K562 (cell line): ENCODE measurements at regions not wholly inside any gene's neighbourhood (a gene's known extent, or its start where the extent isn't known, plus 50 kb on each side); places are given as distances from the start of the nearest gene placed in this dataset.

Experiments used
- ATAC-seq: fragments of 200-7000 bp; cut with Tn5 transposase; 3 replicates; pipeline ENCODE4 v1.9.1; 2020; ENCODE audit warnings: moderate library complexity
- BruUV-seq: library from RNA; stranded (reverse); fragments of 400-500 nt; replicated peaks from 2 replicates; lab custom pipeline; 2021; lab: Mats Ljungman, UMichigan
- CTCF ChIA-PET: fragments of 300-600 bp; formaldehyde crosslinking; extraction: SDS; loops from one replicate; lab custom pipeline; 2021; ENCODE audit warnings: low intra/inter-chr PET ratio; lab: Yijun Ruan, JAX
- POLR2A ChIA-PET: fragments of 300-600, 350-650 bp; sonication (Branson Sonifier 250); formaldehyde crosslinking; extraction: SDS; loops from one replicate; lab custom pipeline; 2021; ENCODE audit warnings: antibody characterized with exemption, inconsistent platforms; lab: Yijun Ruan, JAX
- DNase-seq, 4 experiments: peaks; one replicate each; pipeline versions ENCODE4 v3.0.0 to v3.0.0-alpha.2; 2011 to 2018; ENCODE audit warnings: low spot score in 3 of 4, mixed read lengths in 3 of 4; ENCODE audit errors: extremely low read depth in 1 of 4
- FAIRE-seq: peaks from 2 replicates; lab custom pipeline; 2011; peaks lifted over from hg19 to GRCh38; lab: Jason Lieb, UNC
- H2AFZ ChIP-seq: 2 replicates; pipeline ENCODE4 v1.6.0; 2011; ENCODE audit warnings: low read depth, low read length, control low read depth, inconsistent platforms
- H3K27ac ChIP-seq: fragments of 200-600 bp; 3 replicates; pipeline ENCODE4 v1.8.0; 2011; ENCODE audit warnings: low read depth, mild to moderate bottlenecking, control low read depth, inconsistent platforms, low read length, moderate library complexity, mixed read lengths; ENCODE audit errors: extremely low read depth
- H3K27me3 ChIP-seq, 2 experiments: fragments of 300-600 bp in 1 of 2; 2 replicates in 1 of 2; 3 replicates in 1 of 2; pipeline versions ENCODE4 v1.6.0 to v1.8.0; 2011; ENCODE audit warnings: inconsistent platforms in 2 of 2, low read length in 2 of 2, mild to moderate bottlenecking in 1 of 2, mixed read lengths in 1 of 2, moderate library complexity in 1 of 2; ENCODE audit not compliant: control insufficient read depth in 2 of 2, insufficient read depth in 2 of 2
- H3K36me3 ChIP-seq: fragments of 300-600 bp; 3 replicates; pipeline ENCODE4 v1.8.0; 2011; ENCODE audit warnings: mild to moderate bottlenecking, low read length, inconsistent platforms; ENCODE audit not compliant: control insufficient read depth, insufficient read depth
- H3K4me1 ChIP-seq, 2 experiments: fragments of 200-600 bp in 1 of 2; replicated peaks in 1 of 2; 2 replicates in 1 of 2; 3 replicates in 1 of 2; pipeline versions ENCODE4 v1.5.1 to v1.8.0; 2011; ENCODE audit warnings: inconsistent platforms in 2 of 2, low read length in 2 of 2, mild to moderate bottlenecking in 1 of 2, mixed read lengths in 1 of 2, moderate library complexity in 1 of 2; ENCODE audit not compliant: control insufficient read depth in 2 of 2, insufficient read depth in 2 of 2
- H3K4me2 ChIP-seq: 2 replicates; pipeline ENCODE4 v1.6.1; 2011; ENCODE audit warnings: low read length, control low read depth, inconsistent platforms, mixed read lengths; ENCODE audit not compliant: insufficient read depth
- H3K4me3 ChIP-seq: fragments of 200-600 bp; sonication (generic), shearing (Covaris generic); 2 replicates; pipeline ENCODE4 v1.5.1; 2016; ENCODE audit warnings: control low read depth, inconsistent platforms
- H3K79me2 ChIP-seq: fragments of 200-600 bp; 3 replicates; pipeline ENCODE4 v1.8.0; 2011; ENCODE audit warnings: low read length, inconsistent platforms; ENCODE audit not compliant: control insufficient read depth, insufficient read depth
- H3K9ac ChIP-seq, 2 experiments: 2 replicates each; pipeline versions ENCODE4 v1.6.0 to v1.6.1; 2011; ENCODE audit warnings: low read depth in 2 of 2, low read length in 2 of 2, control low read depth in 1 of 2, inconsistent platforms in 1 of 2, mild to moderate bottlenecking in 1 of 2, mixed read lengths in 1 of 2; ENCODE audit not compliant: insufficient read depth in 1 of 2
- H3K9me1 ChIP-seq: one replicate; pipeline ENCODE4 v1.6.0; 2011; ENCODE audit warnings: inconsistent platforms, mild to moderate bottlenecking, low read length, moderate library complexity; ENCODE audit not compliant: control insufficient read depth, insufficient read depth
- H3K9me3 ChIP-seq: replicated peaks from 2 replicates; pipeline ENCODE4 v1.5.1; 2011; ENCODE audit warnings: low read depth, low read length, inconsistent platforms; ENCODE audit not compliant: control insufficient read depth, insufficient read depth
- H4K20me1 ChIP-seq: replicated peaks from 2 replicates; pipeline ENCODE4 v1.6.1; 2011; ENCODE audit warnings: low read length, inconsistent platforms, mixed read lengths; ENCODE audit not compliant: control insufficient read depth, insufficient read depth
- C11orf30 ChIP-seq: fragments of 450-650 bp; IDR thresholded peaks from 2 replicates; pipeline ENCODE4 v1.6.1; 2016; ENCODE audit warnings: low read depth, mild to moderate bottlenecking
- CCNT2 ChIP-seq: IDR thresholded peaks from 2 replicates; pipeline ENCODE4 v1.6.1; 2011; ENCODE audit warnings: borderline replicate concordance, low read depth, mild to moderate bottlenecking, moderate library complexity, mixed read lengths, low read length; ENCODE audit not compliant: insufficient read length; ENCODE audit errors: extremely low read depth
- EZH2 ChIP-seq: IDR thresholded peaks from 2 replicates; pipeline ENCODE4 v1.6.1; 2012; ENCODE audit warnings: low read depth, mild to moderate bottlenecking, inconsistent platforms, low read length, borderline replicate concordance
- HNRNPLL ChIP-seq: fragments of 200-400 bp; formaldehyde crosslinking; IDR thresholded peaks from 2 replicates; pipeline ENCODE4 v1.6.1; 2017; ENCODE audit warnings: low read length, low read depth, mild to moderate bottlenecking; ENCODE audit not compliant: poor library complexity, severe bottlenecking
- HOXB6 ChIP-seq: fragments of 250-450 bp; sonication (Bioruptor Pico); IDR thresholded peaks from 2 replicates; pipeline ENCODE4 v1.5.1; 2022; ENCODE audit warnings: mild to moderate bottlenecking, borderline replicate concordance
- MAFF ChIP-seq: IDR thresholded peaks from 2 replicates; pipeline ENCODE4 v1.6.1; 2012; ENCODE audit warnings: low read length, improper control_type of control experiment
- MAFG ChIP-seq: fragments of 450-650 bp; conservative IDR thresholded peaks from 2 replicates; pipeline ENCODE4 v1.6.1; 2016; ENCODE audit warnings: missing genetic modification characterization, missing compliant biosample characterization
- MYBL2 ChIP-seq, 2 experiments: fragments of 450-650 bp in 1 of 2; sonication (generic) in 1 of 2; formaldehyde crosslinking in 1 of 2; IDR thresholded peaks; 2 replicates each; pipeline versions ENCODE4 v1.6.1 to v1.8.1; 2017 to 2022; ENCODE audit warnings: borderline replicate concordance in 1 of 2, inconsistent platforms in 1 of 2, low read depth in 1 of 2, mild to moderate bottlenecking in 1 of 2, missing genetic modification reagents in 1 of 2, moderate library complexity in 1 of 2
- NR4A1 ChIP-seq, 2 experiments: fragments of 250-450 bp in 1 of 2; fragments of 450-650 bp in 1 of 2; sonication (Bioruptor Pico) in 1 of 2; IDR thresholded peaks; 2 replicates each; pipeline versions ENCODE4 v1.4.0 to v1.6.1; 2016 to 2020; ENCODE audit warnings: mild to moderate bottlenecking in 2 of 2, missing compliant biosample characterization in 1 of 2, missing genetic modification characterization in 1 of 2, moderate library complexity in 1 of 2
- RFX1 ChIP-seq: fragments of 450-650 bp; IDR thresholded peaks from 2 replicates; pipeline ENCODE4 v1.6.1; 2016; ENCODE audit warnings: mild to moderate bottlenecking, moderate library complexity
- SAFB2 ChIP-seq: fragments of 200-400 bp; formaldehyde crosslinking; IDR thresholded peaks from 2 replicates; pipeline ENCODE4 v1.6.1; 2018; ENCODE audit warnings: borderline replicate concordance, low read length, low read depth, moderate library complexity; ENCODE audit not compliant: severe bottlenecking
- SLC30A9 ChIP-seq: fragments of 250-450 bp; sonication (Bioruptor Pico); IDR thresholded peaks from 2 replicates; pipeline ENCODE4 v1.8.0; 2022; ENCODE audit warnings: mild to moderate bottlenecking, moderate library complexity
- SMAD1 ChIP-seq: fragments of 150-350 bp; IDR thresholded peaks from 2 replicates; pipeline ENCODE4 v1.6.1; 2014; ENCODE audit warnings: low read length, low read depth; ENCODE audit not compliant: partially characterized antibody
- SOX6 ChIP-seq: fragments of 450-650 bp; IDR thresholded peaks from 2 replicates; pipeline ENCODE4 v1.6.1; 2014; ENCODE audit warnings: mild to moderate bottlenecking
- ZBTB34 ChIP-seq: fragments of 250-450 bp; sonication (Bioruptor Pico); IDR thresholded peaks from 2 replicates; pipeline ENCODE4 v1.8.0; 2021; ENCODE audit warnings: mild to moderate bottlenecking, moderate library complexity
- ZNF165 ChIP-seq: fragments of 250-450 bp; sonication (Bioruptor Pico); IDR thresholded peaks from 2 replicates; pipeline ENCODE4 v1.4.0; 2020; ENCODE audit warnings: borderline replicate concordance
- ZNF707 ChIP-seq: fragments of 250-450 bp; sonication (Bioruptor Pico); conservative IDR thresholded peaks from 2 replicates; pipeline ENCODE4 v1.8.0; 2022; ENCODE audit warnings: inconsistent platforms, mild to moderate bottlenecking, moderate library complexity
- whole genome bisulfite sequencing: fragments of 100-300 bp; shearing (Covaris generic); methylation state at CpG from one replicate; pipeline ENCODE4 v1.1.6; 2016; ENCODE audit warnings: low coverage, mixed read lengths; ENCODE audit not compliant: insufficient coverage; ENCODE audit errors: missing lambda C conversion rate; 5-methylcytosine and 5-hydroxymethylcytosine counted together
- in situ Hi-C: fragments of 300-500 bp; cut with MboI; formaldehyde crosslinking; loops from 4 replicates; pipeline ENCODE4 v1.15.0; 2018; ENCODE audit warnings: inconsistent platforms, mixed read lengths
- intact Hi-C: fragments of 100-400 bp; cut with micrococcal nuclease; formaldehyde crosslinking; loops from 2 replicates; pipeline ENCODE4 v1.14.2; 2022
- TF ChIP-seq, protein P1 (sequence below), 2 experiments: fragments of 200-800 bp in 1 of 2; sonication (Bioruptor generic) in 1 of 2; sonication (generic) in 1 of 2; formaldehyde crosslinking in 1 of 2; IDR thresholded peaks in 1 of 2; conservative IDR thresholded peaks in 1 of 2; 2 replicates each; pipeline versions ENCODE4 v1.5.0 to v1.6.1; 2016 to 2020; ENCODE audit warnings: missing compliant biosample characterization in 1 of 2, missing genetic modification characterization in 1 of 2, missing genetic modification reagents in 1 of 2
- TF ChIP-seq, protein P2 (sequence below): fragments of 450-650 bp; IDR thresholded peaks from one replicate; pipeline ENCODE4 v1.6.1; 2018; ENCODE audit warnings: mild to moderate bottlenecking, moderate library complexity; ENCODE audit not compliant: partially characterized antibody

DNA sequence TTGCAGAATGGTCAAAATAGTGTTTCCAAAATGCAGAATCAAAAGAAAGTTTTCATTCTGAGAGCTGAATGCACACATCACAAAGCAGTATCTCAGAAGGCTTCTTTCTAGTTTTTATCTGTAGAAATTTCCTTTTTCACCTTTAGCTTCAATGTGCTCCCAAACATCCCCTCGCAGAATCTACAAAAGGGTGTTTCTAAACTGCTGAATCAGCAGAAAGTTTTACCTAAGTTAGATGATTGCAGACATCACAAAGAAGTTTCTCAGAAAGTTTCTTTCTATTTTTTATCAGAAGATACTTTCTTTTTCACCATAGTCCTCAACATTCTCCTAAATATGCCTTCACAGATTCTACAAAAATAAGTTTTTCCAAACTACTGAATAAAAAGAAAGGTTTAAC lies 239.8 kb downstream of the OR4A5 start:
- FAIRE-seq: no peak
- no peaks in the 10 kb centered on the region for H3K4me1 ChIP-seq
- 11% methylated on average over 1 of the region's 1 CpG for WGBS
- TF ChIP-seq MAFF: peak; percentile 98
- no peak for TF ChIP-seq MYBL2 (IDR thresholded peaks at IDR 0.05; ENCODE audit: low read depth)
- no peak for TF ChIP-seq MYBL2 (CRISPR knock-in tag; IDR thresholded peaks at IDR 0.05; ENCODE audit: borderline replicate concordance)
- TF ChIP-seq NR4A1 (CRISPR knock-in tag; IDR thresholded peaks at IDR 0.05): no peak
- TF ChIP-seq NR4A1 (tag; IDR thresholded peaks at IDR 0.05): no peak
- TF ChIP-seq C11orf30: peak; percentile 77
- no peak for TF ChIP-seq SMAD1
- TF ChIP-seq SOX6: no peak
- peak; percentile 87 for TF ChIP-seq MAFG (tag)
- no peak for TF ChIP-seq HOXB6 (CRISPR knock-in tag)
- TF ChIP-seq CCNT2: no peak
- TF ChIP-seq ZNF165: no peak
- TF ChIP-seq EZH2: no peak
- no peak for TF ChIP-seq SLC30A9 (CRISPR knock-in tag)
- TF ChIP-seq ZNF707 (CRISPR knock-in tag): no peak
- TF ChIP-seq, protein P1, sequence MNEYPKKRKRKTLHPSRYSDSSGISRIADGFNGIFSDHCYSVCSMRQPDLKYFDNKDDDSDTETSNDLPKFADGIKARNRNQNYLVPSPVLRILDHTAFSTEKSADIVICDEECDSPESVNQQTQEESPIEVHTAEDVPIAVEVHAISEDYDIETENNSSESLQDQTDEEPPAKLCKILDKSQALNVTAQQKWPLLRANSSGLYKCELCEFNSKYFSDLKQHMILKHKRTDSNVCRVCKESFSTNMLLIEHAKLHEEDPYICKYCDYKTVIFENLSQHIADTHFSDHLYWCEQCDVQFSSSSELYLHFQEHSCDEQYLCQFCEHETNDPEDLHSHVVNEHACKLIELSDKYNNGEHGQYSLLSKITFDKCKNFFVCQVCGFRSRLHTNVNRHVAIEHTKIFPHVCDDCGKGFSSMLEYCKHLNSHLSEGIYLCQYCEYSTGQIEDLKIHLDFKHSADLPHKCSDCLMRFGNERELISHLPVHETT (CRISPR knock-in tag; conservative IDR thresholded peaks at IDR 0.05 in 1 of 2, IDR thresholded peaks at IDR 0.05 in 1 of 2): no peak
- no peak for TF ChIP-seq ZBTB34 (CRISPR knock-in tag)
- no peak for TF ChIP-seq RFX1
- TF ChIP-seq HNRNPLL: no peak
- TF ChIP-seq, protein P2, sequence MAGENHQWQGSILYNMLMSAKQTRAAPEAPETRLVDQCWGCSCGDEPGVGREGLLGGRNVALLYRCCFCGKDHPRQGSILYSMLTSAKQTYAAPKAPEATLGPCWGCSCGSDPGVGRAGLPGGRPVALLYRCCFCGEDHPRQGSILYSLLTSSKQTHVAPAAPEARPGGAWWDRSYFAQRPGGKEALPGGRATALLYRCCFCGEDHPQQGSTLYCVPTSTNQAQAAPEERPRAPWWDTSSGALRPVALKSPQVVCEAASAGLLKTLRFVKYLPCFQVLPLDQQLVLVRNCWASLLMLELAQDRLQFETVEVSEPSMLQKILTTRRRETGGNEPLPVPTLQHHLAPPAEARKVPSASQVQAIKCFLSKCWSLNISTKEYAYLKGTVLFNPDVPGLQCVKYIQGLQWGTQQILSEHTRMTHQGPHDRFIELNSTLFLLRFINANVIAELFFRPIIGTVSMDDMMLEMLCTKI: no peak
- TF ChIP-seq SAFB2: no peak

More for the DNA sequence above, 239.8 kb downstream of the OR4A5 start:
- H3K9me1 ChIP-seq: no peaks in the 10 kb centered on the region
- ChIA-PET CTCF (no interaction called here), POLR2A (no interaction called here)
- no peaks in the 10 kb centered on the region for H3K36me3 ChIP-seq
- H4K20me1 ChIP-seq: no peaks in the 10 kb centered on the region
- H3K9ac ChIP-seq: no peak overlapping the region
- no TSS peak for BruUV-seq
- H3K79me2 ChIP-seq: no peaks in the 10 kb centered on the region
- DNase-seq (no peak), ATAC-seq (no peak)
- no peak overlapping the region for H3K4me3 ChIP-seq
- no peaks in the 10 kb centered on the region for H3K9me3 ChIP-seq
- in situ Hi-C loops (no loop called here), intact Hi-C loops (no loop called here)
- H3K4me2 ChIP-seq: no peak overlapping the region
- H3K27ac ChIP-seq: no peak overlapping the region
- no peaks in the 10 kb centered on the region for H3K27me3 ChIP-seq
- no peak overlapping the region for H2AFZ ChIP-seq
